Ishikawa (cell line): ENCODE measurements at regions not wholly inside any gene's neighbourhood (a gene's known extent, or its start where the extent isn't known, plus 50 kb on each side); places are given as distances from the start of the nearest gene placed in this dataset.

Source experiments
- MAX ChIP-seq: IDR thresholded peaks from 2 replicates; pipeline ENCODE4 v1.6.1; 2012
- TF ChIP-seq, protein P1 (sequence below): IDR thresholded peaks from 2 replicates; pipeline ENCODE4 v1.6.1; 2012; ENCODE audit warnings: low read depth, mild to moderate bottlenecking

- TF ChIP-seq, protein P1, sequence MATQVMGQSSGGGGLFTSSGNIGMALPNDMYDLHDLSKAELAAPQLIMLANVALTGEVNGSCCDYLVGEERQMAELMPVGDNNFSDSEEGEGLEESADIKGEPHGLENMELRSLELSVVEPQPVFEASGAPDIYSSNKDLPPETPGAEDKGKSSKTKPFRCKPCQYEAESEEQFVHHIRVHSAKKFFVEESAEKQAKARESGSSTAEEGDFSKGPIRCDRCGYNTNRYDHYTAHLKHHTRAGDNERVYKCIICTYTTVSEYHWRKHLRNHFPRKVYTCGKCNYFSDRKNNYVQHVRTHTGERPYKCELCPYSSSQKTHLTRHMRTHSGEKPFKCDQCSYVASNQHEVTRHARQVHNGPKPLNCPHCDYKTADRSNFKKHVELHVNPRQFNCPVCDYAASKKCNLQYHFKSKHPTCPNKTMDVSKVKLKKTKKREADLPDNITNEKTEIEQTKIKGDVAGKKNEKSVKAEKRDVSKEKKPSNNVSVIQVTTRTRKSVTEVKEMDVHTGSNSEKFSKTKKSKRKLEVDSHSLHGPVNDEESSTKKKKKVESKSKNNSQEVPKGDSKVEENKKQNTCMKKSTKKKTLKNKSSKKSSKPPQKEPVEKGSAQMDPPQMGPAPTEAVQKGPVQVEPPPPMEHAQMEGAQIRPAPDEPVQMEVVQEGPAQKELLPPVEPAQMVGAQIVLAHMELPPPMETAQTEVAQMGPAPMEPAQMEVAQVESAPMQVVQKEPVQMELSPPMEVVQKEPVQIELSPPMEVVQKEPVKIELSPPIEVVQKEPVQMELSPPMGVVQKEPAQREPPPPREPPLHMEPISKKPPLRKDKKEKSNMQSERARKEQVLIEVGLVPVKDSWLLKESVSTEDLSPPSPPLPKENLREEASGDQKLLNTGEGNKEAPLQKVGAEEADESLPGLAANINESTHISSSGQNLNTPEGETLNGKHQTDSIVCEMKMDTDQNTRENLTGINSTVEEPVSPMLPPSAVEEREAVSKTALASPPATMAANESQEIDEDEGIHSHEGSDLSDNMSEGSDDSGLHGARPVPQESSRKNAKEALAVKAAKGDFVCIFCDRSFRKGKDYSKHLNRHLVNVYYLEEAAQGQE, result no peak
- no peak for TF ChIP-seq MAX
These were observed 209.5 kb downstream of the SOX2 start for GRCh38 chr3:181921220-181921619.
